NCI-H446 treated with DMSO at 0.1 percent for 48 hours (cell line): ENCODE measurements at regions not wholly inside any gene's neighbourhood (a gene's known extent, or its start where the extent isn't known, plus 50 kb on each side); places are given as distances from the start of the nearest gene placed in this dataset.
"Not testable (repeated sequence)": the region's sequence is repeated elsewhere in the genome, so short reads cannot be mapped to it uniquely, and the experiment has no call there.

Experiments used
- DNase-seq: peaks from one replicate; lab custom pipeline; 2025; lab: John Stamatoyannopoulos, UW

DNA sequence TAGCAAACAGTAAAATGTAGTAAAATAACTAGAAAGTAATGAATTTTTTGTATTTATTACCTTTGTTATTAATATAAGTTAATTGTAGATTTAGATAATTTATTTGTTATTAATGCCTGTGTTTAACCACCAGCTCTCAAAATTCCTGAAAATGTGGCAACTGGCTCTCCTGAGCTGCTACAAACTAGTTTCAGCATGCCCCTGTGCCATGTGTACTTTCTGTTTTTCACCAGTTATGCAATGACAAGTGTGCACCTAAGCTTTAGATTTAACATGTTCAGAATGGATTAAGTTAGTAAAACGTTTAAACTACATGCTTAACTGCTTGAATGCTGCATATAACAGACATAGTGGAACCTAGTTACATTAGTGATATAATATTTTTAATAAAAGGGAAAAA lies 88.1 kb downstream of the POSTN start:
- no peak for DNase-seq

DNA sequence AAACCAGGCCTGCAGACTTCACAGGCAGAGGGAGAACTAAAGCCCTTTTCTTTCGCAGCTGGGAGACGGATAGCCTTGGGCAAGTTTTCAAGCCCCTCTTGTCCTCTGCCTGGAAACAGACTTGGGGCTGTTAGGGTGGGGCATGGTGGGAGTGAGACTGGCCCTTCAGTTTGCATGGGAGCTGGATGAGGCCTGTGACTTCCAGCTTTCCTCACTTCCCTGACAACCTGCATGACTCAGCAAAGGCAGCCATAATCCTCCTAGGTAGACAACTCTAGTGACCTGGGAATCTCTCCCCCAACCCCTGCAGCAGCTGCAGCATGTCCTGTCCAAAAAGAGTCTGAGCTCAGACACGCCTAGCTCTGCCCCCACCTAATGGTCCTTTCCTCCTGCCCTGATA lies 93.0 kb downstream of the POSTN start:
- DNase-seq, result no peak

DNA sequence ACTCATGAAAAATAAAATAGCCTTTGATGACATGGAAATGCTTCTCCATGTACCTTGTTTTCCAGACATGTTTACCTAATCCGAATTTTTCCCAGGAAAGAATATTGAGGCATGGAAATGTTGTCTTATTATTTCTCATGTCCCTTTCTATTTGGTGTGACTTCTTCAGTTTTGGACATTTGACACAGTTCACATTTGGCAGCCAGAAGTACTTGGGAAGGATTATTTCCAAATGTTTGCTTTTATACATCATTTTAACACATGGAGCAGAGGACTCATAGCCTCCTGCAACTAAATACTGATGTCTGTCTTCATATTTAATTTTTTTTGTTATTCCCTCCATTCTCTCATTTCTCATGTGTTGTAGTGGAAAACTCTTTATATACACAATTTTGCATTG lies 94.3 kb downstream of the POSTN start:
- DNase-seq, result no peak

DNA sequence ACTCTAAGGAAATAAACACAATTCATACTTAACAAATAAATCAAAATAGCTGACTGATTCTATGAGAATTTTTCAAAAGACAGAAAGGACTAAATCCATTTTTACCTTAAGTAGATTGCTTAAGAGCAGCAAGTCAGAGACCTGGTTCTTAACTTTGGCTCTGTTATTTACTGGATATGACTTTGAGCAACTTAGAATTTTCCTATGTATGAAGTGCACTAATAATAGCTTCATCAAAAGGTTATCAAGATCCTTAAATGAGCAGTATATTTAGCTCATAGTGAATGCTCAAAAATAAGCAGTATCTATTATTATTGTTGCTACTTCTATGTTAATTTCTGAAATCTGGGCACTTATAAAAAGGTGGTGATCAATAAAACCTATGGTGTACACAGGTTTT lies 95.3 kb downstream of the POSTN start:
- DNase-seq, result no peak

DNA sequence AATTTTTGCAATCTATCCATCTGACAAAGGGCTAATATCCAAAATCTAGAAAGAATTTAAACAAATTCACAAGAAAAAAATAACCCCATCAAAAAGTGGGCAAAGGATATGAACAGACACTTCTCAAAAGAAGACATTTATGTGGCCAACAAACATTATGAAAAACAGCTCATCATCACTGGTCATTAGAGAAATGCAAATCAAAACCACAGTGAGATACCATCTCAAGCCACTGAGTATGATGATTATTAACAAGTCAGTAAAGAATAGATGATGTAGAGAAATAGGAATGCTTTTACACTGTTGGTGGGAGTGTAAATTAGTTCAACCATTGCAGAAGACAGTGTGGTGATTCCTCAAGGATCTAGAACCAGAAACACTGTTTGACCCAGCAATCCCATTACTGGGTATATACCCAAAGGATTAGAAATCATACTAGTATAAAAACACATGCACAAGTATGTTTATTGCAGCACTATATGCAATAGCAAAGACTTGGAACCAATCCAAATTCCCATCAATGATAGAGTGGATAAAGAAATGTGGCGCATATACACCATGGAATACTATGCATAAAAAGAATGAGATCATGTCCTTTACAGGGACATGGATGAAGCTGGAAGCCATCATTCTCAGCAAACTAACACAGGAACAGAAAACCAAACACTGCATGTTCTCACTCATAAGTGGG lies 96.1 kb downstream of the POSTN start:
- DNase-seq, result not testable (repeated sequence)

DNA sequence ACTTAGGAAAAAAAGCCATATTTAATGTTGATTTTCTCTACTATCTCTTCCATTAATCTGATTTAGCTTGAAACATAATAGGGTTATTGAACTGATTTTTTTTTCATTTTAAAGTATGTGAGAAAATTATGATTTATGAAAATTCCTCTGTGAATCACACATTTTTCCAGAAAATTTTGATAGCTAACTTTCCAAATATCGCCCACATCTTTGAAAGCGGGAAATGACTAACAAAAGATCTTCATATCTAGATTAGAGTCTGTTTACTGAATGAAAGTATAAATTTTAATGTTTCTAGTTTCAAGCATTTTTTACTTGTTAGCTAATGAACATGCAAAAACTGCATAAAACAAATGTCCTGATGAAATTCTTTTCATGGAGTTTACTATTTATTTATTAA lies 97.4 kb downstream of the POSTN start:
- DNase-seq, result no peak

DNA sequence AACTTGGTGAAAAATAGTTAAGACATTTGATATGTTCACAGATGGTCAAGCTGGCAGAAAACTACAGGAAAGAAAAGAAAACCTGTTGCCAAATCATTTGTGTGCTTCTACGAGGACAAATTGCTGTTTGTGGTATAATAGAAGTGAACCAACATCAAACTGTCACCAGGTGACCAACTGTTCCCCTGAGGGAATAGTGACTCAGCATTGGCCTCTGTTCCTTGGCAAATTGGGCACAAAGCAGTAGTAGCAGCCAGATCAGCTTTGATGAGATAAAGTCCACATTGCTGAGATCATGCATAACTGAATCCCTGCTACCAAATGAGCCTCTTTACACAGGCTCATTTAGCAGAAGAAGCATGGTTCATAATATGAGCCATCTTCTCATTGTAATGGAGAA lies 103.5 kb downstream of the POSTN start:
- peak; percentile 88 for DNase-seq

DNA sequence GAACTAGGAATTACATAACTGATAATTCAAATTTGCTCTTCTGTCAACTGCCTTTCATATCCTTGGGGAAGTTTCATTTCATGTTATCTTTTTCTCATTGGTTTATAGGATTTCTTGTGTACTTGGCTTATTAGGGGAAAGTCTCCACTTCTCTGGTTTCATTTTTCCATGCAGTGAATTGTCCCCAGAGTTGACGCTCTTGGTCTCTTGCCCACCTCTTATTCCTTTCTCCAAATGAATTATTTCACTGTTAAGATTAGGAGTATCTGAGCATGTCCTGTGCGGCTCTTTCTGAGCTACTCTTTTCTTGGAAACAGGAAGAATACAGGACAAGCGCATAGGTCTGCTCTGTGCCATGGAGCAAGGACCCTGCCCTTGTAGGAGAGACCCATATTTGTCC lies 104.8 kb downstream of the POSTN start:
- no peak for DNase-seq

DNA sequence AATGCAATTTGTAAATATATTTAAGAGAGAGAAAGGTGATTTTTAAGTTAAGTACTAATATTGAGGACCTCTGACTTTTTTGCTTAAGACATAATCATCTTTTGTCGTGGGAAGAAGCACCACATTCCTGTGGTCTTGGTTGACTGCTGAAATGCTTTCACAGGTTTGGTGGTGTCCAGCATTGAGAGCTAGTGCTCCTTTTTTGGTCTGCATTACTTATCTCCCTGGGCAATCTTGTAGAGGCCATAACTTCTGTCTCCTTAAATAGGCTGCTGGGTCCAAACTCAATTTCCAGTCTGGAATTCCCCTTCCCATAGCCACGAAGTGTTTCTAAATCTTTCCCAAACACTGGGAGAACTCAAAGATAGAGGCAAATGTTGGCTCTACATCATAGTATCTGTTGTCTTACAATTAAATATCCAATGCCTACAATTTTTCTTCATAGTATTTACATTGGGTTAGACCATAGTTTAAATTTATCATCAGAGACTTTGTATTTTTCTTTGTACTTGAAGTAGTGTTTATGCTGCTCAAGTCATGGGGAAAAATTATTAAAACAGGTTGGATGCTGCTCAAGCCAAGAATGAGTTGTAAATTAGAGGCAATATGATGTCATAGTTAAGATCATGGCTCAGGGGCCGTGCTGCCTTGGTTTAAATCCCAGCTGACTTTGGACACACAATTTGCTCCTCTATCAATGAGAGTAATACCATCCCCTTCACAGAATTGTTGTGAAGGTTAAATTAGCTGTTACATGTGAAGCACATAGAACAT lies 105.6 kb downstream of the POSTN start:
- DNase-seq, result peak; percentile 28

DNA sequence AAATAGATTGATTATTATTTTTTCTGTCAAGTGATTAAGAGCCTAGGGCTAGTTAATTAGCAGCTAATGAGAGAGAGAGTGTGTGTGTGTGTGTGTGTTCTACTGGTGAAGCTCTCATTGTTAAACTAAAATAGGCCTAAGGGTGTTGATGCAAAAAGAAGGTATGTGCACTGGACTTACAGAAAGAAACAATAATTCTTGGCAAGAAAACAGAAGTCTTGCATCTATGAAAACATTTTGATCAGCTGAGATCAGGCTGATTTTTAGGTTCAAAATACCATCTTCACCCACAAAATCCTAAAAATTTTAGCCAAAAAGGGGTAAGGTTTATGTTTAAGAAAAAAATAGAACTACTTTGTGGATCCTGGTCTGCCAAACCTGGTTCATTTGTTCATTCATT lies 106.5 kb downstream of the POSTN start:
- DNase-seq, result no peak

DNA sequence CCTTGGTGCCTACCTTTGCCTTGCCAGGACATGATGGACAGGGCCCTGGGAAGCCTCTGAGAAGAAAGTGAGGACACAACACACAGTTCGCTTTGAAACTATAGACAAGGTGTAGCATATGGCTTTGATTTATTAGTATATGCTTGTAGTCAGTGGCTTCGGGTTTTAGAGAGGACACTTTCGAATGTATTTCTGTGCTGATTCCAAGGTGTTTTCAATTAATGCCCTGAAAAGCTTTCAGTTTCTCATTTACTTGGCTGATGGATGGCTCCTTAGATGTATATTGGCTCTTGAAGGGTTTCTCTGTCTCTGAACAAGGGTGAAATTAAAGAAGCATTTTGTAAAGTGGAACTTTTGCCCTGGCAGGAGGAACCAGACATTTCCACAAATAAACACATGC lies 106.9 kb downstream of the POSTN start:
- no peak for DNase-seq

DNA sequence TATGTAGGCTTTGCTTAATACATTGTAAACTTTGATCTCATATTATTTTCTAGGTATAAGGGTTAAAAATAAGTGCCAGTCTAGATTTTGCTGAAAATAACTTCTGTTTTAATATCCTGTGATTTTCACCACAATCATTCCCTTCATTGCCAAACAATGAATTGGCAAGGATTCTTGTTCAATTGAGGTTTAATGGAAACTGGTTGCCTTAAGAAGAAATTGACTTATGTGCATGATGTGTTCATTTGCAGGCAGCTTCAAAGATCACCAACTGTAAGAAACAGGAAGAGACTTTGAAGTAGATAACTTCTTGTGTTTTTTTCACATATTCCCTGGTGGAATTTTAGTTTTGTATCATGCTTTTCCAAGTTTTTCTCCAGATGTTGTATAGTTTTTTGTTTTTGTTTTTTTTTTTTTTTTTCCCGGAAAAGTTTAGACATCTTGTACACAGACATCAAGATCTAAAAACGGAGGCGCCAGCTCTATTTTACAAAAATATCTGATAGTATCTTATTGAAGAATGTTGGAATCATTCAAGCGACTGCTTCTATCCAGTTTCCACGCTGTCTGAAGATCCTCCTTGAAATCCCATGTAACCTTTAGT lies 108.3 kb downstream of the POSTN start:
- DNase-seq, result no peak

DNA sequence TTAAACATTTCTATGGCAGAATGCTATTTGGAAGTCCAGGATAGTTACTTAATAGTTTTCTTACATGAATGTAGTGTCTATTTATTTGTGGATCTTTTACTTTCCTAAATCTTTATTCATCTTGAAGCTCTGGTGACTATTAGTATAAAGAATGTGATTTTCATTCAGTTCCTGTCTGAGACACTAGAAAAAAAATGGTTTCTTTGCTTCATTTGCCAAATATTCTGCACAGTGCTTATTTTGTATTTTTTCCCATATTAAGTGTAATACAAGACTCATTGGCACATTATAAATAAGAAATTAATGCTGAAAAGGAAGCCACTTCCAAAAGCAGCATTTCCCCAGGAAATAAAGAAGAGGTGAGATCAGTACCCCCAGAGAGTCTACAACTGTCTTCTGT lies 109.8 kb downstream of the POSTN start:
- no peak for DNase-seq

DNA sequence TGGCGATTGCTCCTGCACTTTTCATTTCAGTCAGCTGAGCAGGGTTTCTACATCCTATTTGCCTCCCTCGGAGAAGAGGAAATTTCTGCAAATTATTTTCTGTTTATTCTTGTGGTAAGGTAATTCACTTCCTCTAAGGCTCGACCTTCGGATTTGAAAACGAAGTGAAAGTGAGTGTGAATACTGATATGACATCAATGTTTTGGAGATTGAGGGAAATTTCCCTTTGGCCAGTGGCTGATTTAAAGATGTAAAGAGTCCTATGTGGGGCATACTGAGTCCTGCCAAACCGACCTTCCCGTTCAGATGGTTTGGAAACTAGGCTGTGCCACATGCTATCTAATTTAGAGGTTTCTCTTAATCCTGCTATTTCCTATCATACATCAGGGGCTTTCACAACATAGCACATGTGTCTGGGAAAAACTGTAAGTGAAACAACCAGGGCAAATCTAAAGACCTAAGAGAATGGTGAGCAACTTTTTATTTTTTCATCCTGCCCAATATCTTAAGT lies 112.3 kb downstream of the POSTN start:
- no peak for DNase-seq

DNA sequence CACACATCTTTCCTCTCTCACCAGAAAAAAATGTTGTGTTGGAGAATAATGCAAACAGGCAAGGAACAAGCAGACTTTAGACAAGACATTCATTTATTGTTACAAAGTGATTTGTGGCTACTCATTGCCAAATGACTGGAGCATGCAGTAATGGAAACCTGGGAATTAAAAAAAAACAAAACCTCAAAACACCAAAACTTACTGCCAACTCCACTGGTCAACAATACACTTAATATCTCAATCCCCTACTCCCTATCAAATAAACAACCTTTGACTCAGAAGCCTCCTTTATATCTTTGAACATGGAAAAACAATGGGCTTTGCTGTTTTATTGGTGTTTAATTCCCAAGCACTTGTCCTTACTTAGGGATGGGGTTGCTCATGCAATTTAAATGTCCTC lies 112.8 kb downstream of the POSTN start:
- no peak for DNase-seq

DNA sequence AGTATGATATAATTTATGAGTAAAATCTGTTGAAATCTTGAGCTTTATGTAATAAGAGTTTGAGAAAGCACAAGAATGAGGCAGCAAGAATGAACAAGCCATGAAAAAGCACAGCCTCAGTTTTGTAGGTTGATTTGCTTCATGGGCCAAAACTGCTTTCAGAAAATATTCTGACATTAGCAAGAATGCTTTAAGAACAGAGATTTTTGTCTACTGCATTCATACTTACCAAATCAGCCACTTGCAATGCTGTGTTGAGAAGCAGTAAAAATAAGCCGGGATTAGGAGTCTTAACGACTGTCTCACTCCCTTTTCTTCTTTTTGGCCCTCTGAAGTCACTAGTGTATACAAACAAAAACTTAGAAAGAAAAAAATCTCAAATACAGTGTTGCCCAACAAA lies 114.5 kb downstream of the POSTN start:
- DNase-seq, result no peak

DNA sequence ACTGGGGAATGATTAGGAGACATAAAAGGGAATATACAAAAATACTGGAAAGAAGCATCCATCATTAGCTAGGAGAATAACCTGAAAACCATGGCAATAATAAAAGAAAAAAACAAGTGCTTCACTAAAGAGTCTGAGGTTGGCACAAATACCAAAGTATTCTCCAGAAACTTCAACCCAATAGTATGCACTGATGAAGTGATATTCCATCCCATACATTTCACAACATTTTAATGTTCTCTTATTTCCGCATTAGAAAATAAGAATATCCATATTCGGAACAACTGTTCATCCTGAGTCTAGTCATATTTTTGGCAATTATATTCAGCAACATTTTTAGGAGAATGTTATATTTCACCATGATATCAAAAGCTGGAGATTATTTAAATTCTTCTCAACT lies 116.2 kb downstream of the POSTN start:
- DNase-seq, result no peak

DNA sequence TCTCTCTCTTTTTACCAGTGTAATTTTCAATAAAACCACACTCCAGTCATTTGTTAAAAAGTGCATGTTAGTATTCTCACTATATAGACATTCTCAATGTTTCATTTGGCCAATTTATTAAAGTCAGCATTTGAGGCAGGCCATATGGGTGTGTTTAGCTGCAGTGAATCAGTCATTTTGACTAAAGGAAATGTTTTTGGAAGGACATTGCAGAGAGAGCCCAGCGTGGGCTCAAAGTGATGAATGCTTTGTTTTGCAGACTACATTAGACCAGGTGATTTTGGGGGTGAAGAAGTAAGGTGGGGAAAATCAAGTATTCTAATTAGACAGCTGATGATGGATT lies 116.7 kb downstream of the POSTN start:
- DNase-seq, result no peak

DNA sequence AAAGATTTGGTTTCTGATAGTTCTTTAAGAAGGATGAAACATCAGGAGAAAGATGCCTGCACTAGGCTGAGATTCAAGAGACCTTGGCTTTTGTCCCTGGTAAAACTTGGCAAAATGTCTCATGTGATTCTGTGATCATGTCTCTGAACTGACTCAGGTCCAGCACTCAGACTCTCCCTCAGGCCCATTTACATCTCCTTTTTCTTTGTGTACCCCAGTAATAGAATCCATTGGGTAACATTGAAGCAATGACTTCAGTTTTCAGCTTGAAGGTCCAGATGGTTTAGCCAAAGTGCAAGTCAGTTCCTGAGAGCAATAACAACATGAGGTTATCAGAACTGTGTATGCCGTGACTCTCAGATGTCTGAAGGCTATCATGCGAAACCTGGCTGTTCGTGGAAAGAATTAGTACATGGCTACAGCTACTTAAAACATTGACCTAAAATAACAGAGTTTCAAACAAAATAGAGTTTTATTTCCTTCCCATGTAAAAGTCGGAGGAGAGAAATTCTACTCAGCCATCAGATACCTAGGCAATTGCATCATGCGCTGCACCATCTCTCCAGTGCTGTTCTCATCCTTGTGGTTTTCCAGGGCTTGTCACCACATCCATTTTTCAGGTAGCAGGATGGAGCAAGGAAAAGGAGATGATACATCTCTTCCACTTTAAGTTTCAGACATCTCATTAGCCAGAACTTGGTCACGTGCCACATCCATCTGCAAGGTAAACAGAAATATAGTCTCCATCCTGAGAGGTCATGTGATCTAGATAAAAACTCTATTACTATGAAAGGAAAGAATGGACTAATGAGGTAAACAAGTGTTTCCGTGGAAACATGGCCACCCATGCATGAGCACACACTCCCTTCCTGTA lies 117.3 kb downstream of the POSTN start:
- peak; percentile 39 for DNase-seq

DNA sequence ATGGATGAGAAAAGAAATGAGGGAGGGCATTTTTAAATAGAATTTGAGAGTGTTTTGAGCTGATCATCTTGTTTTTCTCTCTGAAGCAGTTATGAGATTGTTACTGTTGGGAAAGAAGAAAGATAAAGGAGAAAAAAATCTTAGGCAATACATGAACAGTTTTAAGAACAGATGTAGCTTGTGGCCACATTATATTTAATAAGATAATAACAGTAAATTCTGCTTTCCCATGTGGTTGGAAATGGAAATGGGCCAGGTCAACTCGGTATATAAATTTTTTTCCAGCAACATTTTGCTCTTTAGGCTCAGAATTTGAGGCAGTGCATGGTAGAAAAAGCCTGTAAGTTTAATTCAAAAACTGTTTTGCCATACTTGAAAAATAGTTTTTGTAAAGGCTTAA lies 118.7 kb downstream of the POSTN start:
- no peak for DNase-seq

DNA sequence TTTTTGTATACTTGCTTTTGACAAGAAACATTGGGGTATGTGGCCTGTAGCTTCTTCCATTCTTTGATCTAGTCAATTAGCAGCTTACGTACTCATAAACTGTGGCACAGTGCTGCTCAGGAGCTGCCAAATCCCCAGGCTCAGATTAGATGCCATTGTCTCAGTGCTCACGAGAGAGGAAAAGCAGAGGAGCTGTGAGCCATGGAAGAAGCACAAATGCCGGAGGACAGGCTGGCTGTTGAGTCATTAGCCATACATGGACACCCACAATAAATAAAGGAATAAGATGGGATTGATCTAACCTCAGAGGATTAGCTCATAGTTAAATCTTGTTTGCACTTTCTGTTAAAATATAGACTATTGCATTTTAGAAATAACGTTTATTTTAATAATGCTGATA lies 121.7 kb downstream of the POSTN start:
- DNase-seq, result no peak

DNA sequence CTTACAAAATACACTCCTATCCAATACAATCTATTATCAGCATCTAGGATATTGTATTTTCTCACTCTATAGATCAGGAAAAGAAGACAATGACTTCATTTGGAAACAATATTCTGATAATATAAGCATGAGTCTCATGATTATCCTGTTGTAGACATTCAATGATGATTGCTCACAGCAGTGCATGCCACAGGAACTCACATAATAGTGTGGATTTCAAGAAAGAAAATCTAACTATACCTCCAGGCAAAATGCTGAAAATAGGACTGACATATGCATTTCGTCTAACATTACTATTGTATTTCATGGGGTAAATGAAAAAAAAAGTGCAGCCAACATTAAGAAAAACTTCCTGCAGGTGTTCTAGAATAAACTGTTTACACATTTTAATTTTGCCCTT lies 122.6 kb downstream of the POSTN start:
- DNase-seq, result no peak
